HG03521 (cell line): ENCODE measurements at regions not wholly inside any gene's neighbourhood (a gene's known extent, or its start where the extent isn't known, plus 50 kb on each side); places are given as distances from the start of the nearest gene placed in this dataset.

ENCODE experiments used
- ATAC-seq: cut with Tn5 transposase; IDR thresholded peaks from one replicate; pipeline ENCODE4 v1.9.1; 2021; ENCODE audit warnings: mild to moderate bottlenecking, moderate library complexity; ENCODE audit not compliant: unreplicated experiment

- no peak for ATAC-seq
Measured at GRCh38 chr9:89926691-89927220, 321.9 kb downstream of the GADD45G start.

GRCh38 chr9:89928106-89928505, 323.3 kb downstream of the GADD45G start:
- no peak for ATAC-seq

GRCh38 chr9:89928521-89929275, 323.9 kb downstream of the GADD45G start:
- ATAC-seq = no peak

- ATAC-seq = no peak
Measured at GRCh38 chr9:89929315-89929672, 324.5 kb downstream of the GADD45G start.

- ATAC-seq = no peak
Measured at GRCh38 chr9:89929673-89930480, 325.1 kb downstream of the GADD45G start.

GRCh38 chr9:89933578-89933977, 328.8 kb downstream of the GADD45G start:
- no peak for ATAC-seq

- ATAC-seq = no peak
Measured at GRCh38 chr9:89935115-89935514, 330.3 kb downstream of the GADD45G start.

- no peak for ATAC-seq
Measured at GRCh38 chr9:89935801-89936200, 331.0 kb downstream of the GADD45G start.

- no peak for ATAC-seq
Measured at GRCh38 chr9:89937051-89937450, 332.2 kb downstream of the GADD45G start.

GRCh38 chr9:89939181-89939580, 334.4 kb downstream of the GADD45G start:
- ATAC-seq = no peak

GRCh38 chr9:89939626-89940292, 334.9 kb downstream of the GADD45G start:
- ATAC-seq = no peak

- ATAC-seq = no peak
Measured at GRCh38 chr9:89940625-89941024, 335.8 kb downstream of the GADD45G start.

- no peak for ATAC-seq
Measured at GRCh38 chr9:89941875-89942274, 337.1 kb downstream of the GADD45G start.

GRCh38 chr9:89942643-89943042, 337.8 kb downstream of the GADD45G start:
- no peak for ATAC-seq

GRCh38 chr9:89943309-89943708, 338.5 kb downstream of the GADD45G start:
- no peak for ATAC-seq

GRCh38 chr9:89943728-89944127, 338.9 kb downstream of the GADD45G start:
- ATAC-seq = no peak

GRCh38 chr9:89945133-89945532, 340.3 kb downstream of the GADD45G start:
- no peak for ATAC-seq

GRCh38 chr9:89946741-89947140, 341.9 kb downstream of the GADD45G start:
- no peak for ATAC-seq

GRCh38 chr9:89949111-89949510, 344.3 kb downstream of the GADD45G start:
- no peak for ATAC-seq

GRCh38 chr9:89951675-89952074, 346.9 kb downstream of the GADD45G start:
- ATAC-seq = no peak

GRCh38 chr9:89952401-89952800, 347.6 kb downstream of the GADD45G start:
- no peak for ATAC-seq
